Progenitor cell of endocrine pancreas (in vitro differentiated cells): ENCODE measurements at regions not wholly inside any gene's neighbourhood (a gene's known extent, or its start where the extent isn't known, plus 50 kb on each side); places are given as distances from the start of the nearest gene placed in this dataset.

ENCODE experiments used
- DNase-seq: peaks from one replicate; pipeline ENCODE4 v3.0.0; 2021; ENCODE audit warnings: low spot score; ENCODE audit not compliant: unreplicated experiment
- H3K27ac Mint-ChIP-seq: 2 replicates; pipeline ENCODE4 v1.8.0; 2021; ENCODE audit warnings: mild to moderate bottlenecking, moderate library complexity, mixed read lengths
- H3K27me3 Mint-ChIP-seq: 2 replicates; pipeline ENCODE4 v1.8.0; 2021; ENCODE audit warnings: mixed read lengths
- H3K36me3 Mint-ChIP-seq: 2 replicates; pipeline ENCODE4 v1.8.0; 2022; ENCODE audit warnings: mixed read lengths; ENCODE audit not compliant: insufficient read depth
- H3K4me1 Mint-ChIP-seq: 2 replicates; pipeline ENCODE4 v1.8.0; 2021; ENCODE audit warnings: low read depth, mixed read lengths
- H3K4me3 Mint-ChIP-seq: 2 replicates; pipeline ENCODE4 v1.8.0; 2021; ENCODE audit warnings: low read depth, mild to moderate bottlenecking, moderate library complexity, mixed read lengths
- H3K9me3 Mint-ChIP-seq: 2 replicates; pipeline ENCODE4 v1.8.0; 2021; ENCODE audit warnings: low read depth, mixed read lengths
- CTCF ChIP-seq: fragments of 200-600 bp; sonication (generic); IDR thresholded peaks from one replicate; pipeline ENCODE4 v1.5.0; 2021; ENCODE audit warnings: antibody characterized with exemption, mild to moderate bottlenecking; ENCODE audit not compliant: unreplicated experiment

GRCh38 chr9:87081503-87081902, 134.2 kb upstream of the GAS1 start:
- H3K36me3 Mint-ChIP-seq, result no peaks in the 10 kb centered on the region
- H3K9me3 Mint-ChIP-seq, result peaks cover 13% of the 10 kb centered on the region
- DNase-seq, result no peak
- H3K4me3 Mint-ChIP-seq, result no peak overlapping the region
- H3K27me3 Mint-ChIP-seq, result no peaks in the 10 kb centered on the region
- no peak for TF ChIP-seq CTCF
- no peaks in the 10 kb centered on the region for H3K4me1 Mint-ChIP-seq
- no peak overlapping the region for H3K27ac Mint-ChIP-seq

GRCh38 chr9:87083986-87084385, 136.7 kb upstream of the GAS1 start:
- H3K4me3 Mint-ChIP-seq, result no peak overlapping the region
- no peaks in the 10 kb centered on the region for H3K36me3 Mint-ChIP-seq
- no peak for TF ChIP-seq CTCF
- peaks cover 10% of the 10 kb centered on the region for H3K9me3 Mint-ChIP-seq
- no peaks in the 10 kb centered on the region for H3K27me3 Mint-ChIP-seq
- H3K27ac Mint-ChIP-seq, result no peak overlapping the region
- H3K4me1 Mint-ChIP-seq, result no peaks in the 10 kb centered on the region
- DNase-seq, result no peak

- DNase-seq, result no peak
- TF ChIP-seq CTCF, result no peak
- no peaks in the 10 kb centered on the region for H3K4me1 Mint-ChIP-seq
- no peak overlapping the region for H3K27ac Mint-ChIP-seq
- H3K9me3 Mint-ChIP-seq, result peaks cover 8% of the 10 kb centered on the region
- H3K4me3 Mint-ChIP-seq, result no peak overlapping the region
- H3K27me3 Mint-ChIP-seq, result no peaks in the 10 kb centered on the region
- H3K36me3 Mint-ChIP-seq, result no peaks in the 10 kb centered on the region
Measured at GRCh38 chr9:87084407-87084806, 137.1 kb upstream of the GAS1 start.

GRCh38 chr9:87085073-87085472, 137.8 kb upstream of the GAS1 start:
- no peak for DNase-seq
- Mint-ChIP-seq H3K4me1 (no peaks in the 10 kb centered on the region), H3K27me3 (no peaks in the 10 kb centered on the region), H3K4me3 (no peak overlapping the region), H3K27ac (no peak overlapping the region), H3K9me3 (peaks cover 1% of the 10 kb centered on the region), H3K36me3 (no peaks in the 10 kb centered on the region)
- TF ChIP-seq CTCF, result no peak

- no peaks in the 10 kb centered on the region for H3K4me1 Mint-ChIP-seq
- no peaks in the 10 kb centered on the region for H3K36me3 Mint-ChIP-seq
- no peak overlapping the region for H3K27ac Mint-ChIP-seq
- no peak for DNase-seq
- H3K4me3 Mint-ChIP-seq, result no peak overlapping the region
- no peaks in the 10 kb centered on the region for H3K27me3 Mint-ChIP-seq
- TF ChIP-seq CTCF, result no peak
- H3K9me3 Mint-ChIP-seq, result no peaks in the 10 kb centered on the region
Measured at GRCh38 chr9:87085521-87085920, 138.2 kb upstream of the GAS1 start.
